Retina (tissue), 1 donor: ENCODE measurements at regions not wholly inside any gene's neighbourhood (a gene's known extent, or its start where the extent isn't known, plus 50 kb on each side); places are given as distances from the start of the nearest gene placed in this dataset.
"Not testable (repeated sequence)": the region's sequence is repeated elsewhere in the genome, so short reads cannot be mapped to it uniquely, and the experiment has no call there.

Experiments
- DNase-seq: peaks from one replicate; pipeline ENCODE4 v3.0.0-alpha.2; 2016

GRCh38 chr5:122602700-122603099, 172.2 kb upstream of the SNX2 start:
- DNase-seq: no peak

DNA sequence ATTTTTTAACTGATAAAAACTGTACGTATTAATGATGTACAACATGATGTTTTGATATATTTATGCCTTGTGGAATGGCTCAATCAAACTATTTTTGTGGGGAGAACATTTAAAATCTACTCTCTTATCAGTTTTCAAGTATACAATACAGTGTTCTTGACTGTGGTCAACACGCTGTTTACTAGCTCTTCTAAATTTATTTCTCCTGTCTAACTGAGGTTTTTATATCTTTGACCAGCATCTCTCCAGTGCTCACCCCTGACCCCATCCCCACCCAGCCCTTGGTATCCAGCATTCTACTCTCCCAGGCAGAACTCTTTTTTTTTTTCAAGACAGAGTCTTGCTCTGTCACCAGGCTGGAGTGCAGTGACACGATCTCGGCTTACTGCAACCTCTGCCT, 169.6 kb upstream of the SNX2 start:
- DNase-seq: no peak

GRCh38 chr5:122607818-122608217, 167.1 kb upstream of the SNX2 start:
- no peak for DNase-seq

DNA sequence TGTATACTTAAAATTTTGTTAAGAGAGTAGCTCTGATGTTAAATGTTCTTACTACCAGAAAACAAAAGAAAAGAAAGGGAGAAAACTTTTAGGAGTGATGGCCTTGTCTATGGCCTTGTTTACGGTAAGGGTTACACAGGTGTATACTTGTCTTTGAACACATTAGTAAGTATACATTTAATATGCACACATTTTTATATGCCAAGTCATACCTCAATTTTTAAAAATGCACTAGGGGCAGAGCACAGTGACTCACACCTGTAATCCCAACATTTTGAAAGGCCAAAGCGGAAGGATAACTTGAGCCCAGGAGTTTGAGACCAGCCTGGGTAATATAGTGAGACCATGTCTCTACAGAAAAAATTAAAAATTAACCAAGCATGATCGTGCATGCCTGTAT, 166.7 kb upstream of the SNX2 start:
- no peak for DNase-seq

DNA sequence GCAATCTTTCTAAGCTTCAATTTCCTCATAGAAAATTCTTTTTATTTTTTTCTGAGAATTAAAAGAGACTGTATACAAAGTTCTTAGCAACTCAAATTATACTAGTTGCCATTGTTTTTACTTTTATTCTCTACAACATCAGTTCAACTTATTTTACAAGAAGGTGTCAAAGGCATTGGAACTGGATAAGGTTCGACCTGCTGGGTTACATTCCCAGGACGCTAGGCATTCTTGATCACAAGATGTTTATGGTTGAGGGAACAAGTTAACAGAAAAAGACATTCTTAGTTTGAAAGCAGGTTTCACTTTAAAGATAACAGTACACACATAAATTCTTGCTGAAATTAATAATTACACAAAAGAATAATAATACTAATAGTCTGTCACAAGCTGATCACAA, 163.5 kb upstream of the SNX2 start:
- DNase-seq: no peak

GRCh38 chr5:122612901-122613300, 162.0 kb upstream of the SNX2 start:
- no peak for DNase-seq

DNA sequence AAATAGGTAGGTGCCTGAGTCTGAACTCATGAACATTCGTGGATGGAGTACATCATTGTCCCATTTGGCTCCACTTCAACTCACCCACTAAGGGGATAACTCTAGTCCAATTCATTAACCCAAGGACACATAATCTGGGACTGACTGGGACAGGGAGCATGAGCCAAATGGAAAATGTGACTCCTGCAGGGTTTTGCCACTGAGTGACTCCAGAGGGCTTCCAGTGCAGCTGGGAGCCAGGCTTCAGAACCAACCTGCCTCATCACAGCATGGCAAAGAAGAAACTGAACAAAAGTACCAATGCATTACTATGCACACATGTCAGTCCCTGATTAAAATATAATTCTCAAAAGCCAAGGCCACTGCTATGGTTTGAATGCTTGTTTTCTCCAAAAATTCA, 159.7 kb upstream of the SNX2 start:
- DNase-seq: no peak

GRCh38 chr5:122615832-122616231, 159.0 kb upstream of the SNX2 start:
- no peak for DNase-seq

DNA sequence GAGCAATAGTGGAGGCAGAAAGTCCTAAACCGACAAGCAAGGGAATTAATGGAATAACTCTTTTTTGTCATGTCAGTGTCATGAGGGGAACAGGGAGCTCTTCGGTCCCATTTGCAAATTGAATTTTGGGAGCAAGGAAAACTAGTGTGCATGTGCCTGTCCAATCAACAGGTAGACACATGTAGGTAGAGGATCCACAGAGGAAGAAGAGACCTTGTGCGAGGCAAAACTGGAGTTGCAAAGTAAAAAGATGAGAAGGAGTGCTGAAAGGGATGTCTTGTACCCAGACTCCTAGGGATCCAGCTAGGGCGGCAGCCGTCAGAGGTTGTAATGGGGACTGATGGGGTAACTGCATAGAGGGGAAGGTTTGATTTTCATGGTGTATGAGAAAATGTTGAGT, 156.8 kb upstream of the SNX2 start:
- not testable (repeated sequence) for DNase-seq

DNA sequence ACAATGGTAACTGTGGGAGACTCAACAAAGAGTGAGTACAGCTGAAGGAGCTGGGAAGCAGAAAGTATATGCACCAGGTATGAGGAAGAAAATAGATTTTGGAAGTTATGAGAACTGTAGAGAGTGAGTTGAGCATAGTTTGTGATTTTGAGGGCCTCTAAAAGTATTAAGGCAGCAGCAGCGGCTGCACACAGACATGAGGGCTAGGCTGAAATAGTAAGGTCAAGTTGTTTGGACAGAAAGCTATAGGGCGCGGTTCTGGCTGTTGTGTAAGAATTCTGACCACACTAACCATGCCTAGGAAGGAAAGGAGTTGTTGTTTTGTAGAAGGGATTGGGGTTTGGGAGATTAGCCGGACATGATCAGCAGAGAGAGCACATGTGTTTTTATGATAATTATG, 154.1 kb upstream of the SNX2 start:
- not testable (repeated sequence) for DNase-seq

- DNase-seq: not testable (repeated sequence)
These were observed 146.2 kb upstream of the SNX2 start for GRCh38 chr5:122628714-122629113.

GRCh38 chr5:122629121-122629677, 145.7 kb upstream of the SNX2 start:
- DNase-seq: no peak

GRCh38 chr5:122638581-122638980, 136.3 kb upstream of the SNX2 start:
- peak; percentile 5 for DNase-seq

DNA sequence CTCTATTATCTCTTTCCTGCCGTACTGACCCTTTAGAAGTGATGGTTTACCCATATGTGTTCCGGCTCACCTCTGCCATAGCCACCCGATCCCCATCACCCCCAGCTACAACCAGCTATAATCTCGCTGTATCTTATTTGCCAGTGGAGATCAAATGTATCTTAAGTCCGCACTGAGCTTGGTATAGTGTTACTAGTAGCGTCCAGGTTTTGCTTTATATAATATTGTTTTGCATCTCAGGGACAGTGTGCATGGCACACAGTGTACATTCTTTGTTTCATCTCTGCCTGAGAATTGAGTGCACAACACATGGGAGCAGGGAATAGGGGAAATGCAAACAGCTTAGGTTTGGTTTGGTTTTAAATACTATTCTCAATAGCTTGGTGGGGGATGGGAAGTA, 135.8 kb upstream of the SNX2 start:
- DNase-seq: peak; percentile 3

DNA sequence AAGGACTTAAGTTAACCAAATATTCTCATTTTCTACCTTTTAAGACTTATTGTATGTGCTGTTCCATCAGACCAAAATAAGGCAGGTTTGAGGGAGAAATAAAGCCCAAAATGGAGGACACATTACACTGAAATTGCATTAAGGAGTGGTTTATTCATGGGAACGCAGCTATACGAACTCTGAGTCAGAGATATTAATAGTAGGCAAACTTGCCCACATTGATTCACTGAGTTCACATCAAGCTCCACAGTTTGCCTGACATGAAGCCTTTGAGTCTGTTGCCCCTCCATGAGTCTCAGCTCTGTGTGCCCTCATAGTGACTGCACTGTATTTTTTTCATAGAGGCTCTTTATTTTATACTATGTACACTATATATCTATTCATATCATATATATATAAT, 135.0 kb upstream of the SNX2 start:
- DNase-seq: no peak

DNA sequence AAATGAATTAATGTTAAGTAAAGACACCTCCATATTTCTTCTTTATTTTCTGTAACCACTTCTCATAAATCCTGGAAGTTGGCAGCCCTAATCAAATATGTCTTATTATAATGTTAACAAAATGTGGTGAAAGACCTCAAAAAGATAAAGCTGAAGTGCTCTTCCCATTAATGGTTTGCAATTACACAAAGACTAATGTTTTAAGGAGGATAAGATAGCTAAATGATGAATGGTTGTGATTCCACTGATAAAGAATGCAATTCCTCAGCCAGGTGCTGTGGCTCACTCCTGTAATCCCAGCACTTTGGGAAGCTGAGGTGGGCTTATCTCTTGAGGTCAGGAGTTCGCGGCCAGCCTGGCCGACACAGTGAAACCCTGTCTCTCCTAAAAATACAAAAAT, 125.8 kb upstream of the SNX2 start:
- DNase-seq: no peak

DNA sequence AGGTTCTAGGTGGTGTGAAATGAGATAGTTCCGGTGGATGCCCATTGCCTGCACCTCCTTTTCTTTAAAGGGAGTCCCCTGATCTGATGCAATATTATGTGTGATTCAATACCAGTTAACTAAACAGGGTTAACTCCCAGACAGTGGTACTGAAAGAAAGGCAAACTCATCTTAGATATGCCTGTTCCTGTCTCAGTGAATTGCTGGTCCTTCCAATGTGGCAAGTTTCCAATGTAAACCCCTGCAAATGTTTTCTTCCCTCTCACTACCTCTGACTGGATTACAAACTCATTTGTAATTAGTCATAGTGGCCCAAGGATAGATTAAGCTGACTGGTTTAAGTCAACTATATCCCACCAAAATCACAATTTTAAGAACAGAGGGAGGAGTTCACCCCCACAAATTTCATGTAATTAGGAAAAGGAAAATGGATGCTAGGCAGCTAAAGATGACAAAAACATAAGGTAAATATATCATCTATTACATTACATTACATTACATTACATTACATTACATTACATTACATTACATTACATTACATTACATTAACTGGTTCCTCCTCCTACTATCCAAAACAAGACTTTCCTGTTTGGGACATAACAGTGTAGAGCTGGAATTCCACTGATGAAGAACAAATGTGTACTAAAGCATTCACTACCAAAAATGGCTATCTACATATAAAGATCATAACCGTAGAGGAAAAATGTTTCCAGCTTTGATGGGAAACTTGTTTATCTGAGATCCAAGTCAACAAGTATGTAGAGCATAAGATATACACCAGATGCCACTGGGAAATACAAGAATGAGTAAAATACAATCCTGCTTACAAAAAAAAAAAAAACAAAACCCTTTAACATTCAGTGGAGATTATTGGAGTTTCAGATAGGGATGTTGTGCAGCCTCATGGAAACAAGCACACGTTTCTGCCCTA, 121.5 kb upstream of the SNX2 start:
- DNase-seq: no peak

DNA sequence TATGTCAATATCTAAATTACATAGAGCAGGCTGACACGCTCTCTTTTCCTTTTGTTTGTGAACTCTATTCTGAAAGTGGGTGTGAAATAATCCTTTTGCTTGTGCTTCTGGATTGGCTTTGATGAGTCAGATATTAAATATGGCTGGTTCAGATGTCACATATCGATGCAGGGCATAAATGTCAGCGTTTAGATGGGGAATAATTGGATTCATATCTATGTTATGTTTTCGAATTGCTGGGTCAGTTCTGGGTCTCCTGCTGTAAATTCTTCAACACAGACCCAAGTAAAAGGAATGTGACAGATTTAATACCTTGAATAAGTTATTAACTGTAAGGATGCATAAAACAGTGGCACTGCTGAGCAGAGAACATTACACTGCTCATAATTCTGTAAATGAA, 118.7 kb upstream of the SNX2 start:
- no peak for DNase-seq

GRCh38 chr5:122656577-122656976, 118.3 kb upstream of the SNX2 start:
- DNase-seq: no peak

DNA sequence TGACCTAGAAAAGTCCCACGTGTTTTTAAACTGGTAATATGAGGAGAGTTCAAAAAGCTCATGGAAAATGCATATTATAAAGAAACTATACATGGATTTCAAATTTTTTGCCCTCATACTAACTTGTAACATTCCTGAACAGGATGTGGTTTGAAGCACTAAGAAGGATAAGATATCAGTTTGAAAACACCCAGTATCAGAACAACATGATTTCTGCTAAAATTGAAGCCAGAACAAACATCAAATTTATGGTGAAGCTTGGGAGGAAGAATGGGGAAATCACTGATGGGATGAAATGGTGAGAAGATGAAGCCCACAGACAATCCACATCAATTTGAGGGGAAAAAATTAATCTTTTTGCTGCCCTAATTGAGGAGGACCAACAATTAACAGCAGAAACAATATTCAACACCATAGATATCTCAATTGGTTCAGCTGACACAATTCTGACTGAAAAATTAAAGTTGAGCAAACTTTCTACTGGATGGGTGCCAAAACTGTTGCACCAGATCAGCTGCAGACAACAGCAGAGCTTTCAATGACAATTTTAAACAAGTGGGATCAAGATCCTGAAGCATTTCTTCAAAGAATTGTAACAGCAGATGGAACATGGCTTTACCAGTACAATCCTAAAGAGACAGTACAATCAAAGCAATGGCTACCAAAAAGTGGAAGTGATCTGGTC, 113.2 kb upstream of the SNX2 start:
- DNase-seq: no peak

DNA sequence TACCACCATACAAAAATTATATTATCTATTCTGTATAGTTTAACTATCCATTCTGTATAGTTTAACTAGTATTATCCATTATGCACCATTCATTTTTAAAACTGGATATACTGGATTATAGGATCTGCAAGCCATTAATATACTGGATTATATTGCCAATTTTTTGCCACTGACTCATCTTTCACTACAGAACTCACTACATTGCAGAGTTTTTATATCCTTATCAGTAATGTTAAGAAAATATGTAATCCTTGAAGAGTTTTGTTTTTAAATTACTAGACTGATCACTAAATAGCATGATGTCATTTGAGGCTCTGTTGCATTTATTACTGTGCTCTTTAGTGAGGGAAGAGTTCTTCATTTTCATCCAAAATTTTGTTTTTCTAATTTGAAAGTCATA, 109.8 kb upstream of the SNX2 start:
- DNase-seq: no peak

DNA sequence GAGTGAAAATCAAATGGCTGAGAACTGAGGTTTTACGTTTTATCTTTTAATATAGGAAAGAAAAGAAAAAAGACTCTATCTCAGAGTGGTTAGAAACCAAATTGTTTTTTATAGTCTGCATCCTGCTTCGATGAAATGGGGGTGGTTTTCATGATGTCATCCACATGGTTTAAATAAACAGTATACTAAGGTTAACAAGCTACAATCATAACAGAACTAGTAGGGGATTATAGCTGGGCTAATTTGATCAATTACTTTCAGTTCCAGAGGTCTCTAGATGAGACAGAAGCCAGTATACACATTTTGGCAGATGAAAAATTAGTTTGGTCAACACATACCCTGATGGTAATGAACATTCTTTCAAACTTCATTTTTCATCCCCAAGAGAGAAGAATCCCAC, 106.3 kb upstream of the SNX2 start:
- no peak for DNase-seq

- not testable (repeated sequence) for DNase-seq
These were observed 105.2 kb upstream of the SNX2 start for GRCh38 chr5:122669709-122670108.

DNA sequence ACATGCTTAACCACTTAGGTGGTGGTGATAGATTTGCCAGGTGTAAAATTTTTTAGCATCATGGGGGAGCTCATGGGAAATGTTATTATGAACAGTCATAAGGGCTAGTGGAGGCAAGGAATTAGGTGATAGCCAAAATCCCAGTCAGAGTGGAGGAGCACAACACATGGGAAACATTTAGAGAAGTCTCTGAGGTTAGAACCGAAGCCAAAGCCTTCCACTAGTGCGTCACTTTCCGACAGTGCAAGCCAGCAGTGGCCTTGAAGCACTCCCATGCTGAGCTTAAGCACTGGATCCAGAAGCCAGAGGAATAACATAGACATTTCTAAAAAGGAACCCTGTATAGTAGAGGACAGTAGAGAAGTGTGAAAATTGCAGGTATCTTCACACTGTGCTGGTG, 101.5 kb upstream of the SNX2 start:
- no peak for DNase-seq
